GM13977 (cell line): ENCODE measurements at regions not wholly inside any gene's neighbourhood (a gene's known extent, or its start where the extent isn't known, plus 50 kb on each side); places are given as distances from the start of the nearest gene placed in this dataset.

Experiments
- DNase-seq: peaks from one replicate; pipeline ENCODE4 v3.0.0; 2012; ENCODE audit warnings: low spot score
- in situ Hi-C: fragments of 300-500 bp; cut with MboI; formaldehyde crosslinking; loops from one replicate; pipeline ENCODE4 v1.12.0; 2022; ENCODE audit warnings: low sequenced_read_pairs, low pct_unique_long_range_greater_than_20kb, mixed read lengths, inconsistent platforms; ENCODE audit not compliant: unreplicated experiment
- TF ChIP-seq, protein P1 (sequence below): IDR thresholded peaks from 2 replicates; pipeline ENCODE4 v1.5.1; 2012; ENCODE audit warnings: mild to moderate bottlenecking, control low read depth; ENCODE audit not compliant: insufficient read depth; ENCODE audit errors: extremely low read depth, missing control alignments

DNA sequence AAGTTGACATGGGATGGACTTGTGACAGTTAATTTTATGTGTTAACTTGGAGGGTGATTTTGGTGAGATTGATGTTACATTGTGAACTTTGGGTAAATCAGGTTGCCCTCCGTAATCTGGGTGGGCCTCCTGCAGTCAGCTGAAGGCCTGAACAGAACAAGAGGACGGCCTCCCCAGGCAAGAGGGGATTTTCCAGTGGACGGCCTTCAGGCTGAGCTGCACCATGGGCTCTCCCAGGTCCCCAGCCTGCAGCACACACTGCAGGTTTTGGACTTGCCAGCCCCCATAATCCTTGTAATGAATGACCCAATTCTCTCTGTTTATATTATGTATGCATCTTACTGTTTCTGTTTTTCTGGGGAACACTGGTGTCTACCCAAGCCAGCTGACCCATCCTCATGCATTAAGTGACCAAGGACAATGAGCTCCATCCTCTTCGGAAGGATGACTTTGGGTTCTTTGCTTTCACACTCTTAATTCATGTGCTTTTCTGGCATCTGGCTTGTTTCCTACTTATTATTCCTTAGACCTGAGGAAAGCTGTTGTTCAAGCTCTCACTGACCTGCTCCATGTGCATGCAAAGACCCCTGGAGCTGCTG, 64.2 kb downstream of the DACT2 start:
- TF ChIP-seq, protein P1, sequence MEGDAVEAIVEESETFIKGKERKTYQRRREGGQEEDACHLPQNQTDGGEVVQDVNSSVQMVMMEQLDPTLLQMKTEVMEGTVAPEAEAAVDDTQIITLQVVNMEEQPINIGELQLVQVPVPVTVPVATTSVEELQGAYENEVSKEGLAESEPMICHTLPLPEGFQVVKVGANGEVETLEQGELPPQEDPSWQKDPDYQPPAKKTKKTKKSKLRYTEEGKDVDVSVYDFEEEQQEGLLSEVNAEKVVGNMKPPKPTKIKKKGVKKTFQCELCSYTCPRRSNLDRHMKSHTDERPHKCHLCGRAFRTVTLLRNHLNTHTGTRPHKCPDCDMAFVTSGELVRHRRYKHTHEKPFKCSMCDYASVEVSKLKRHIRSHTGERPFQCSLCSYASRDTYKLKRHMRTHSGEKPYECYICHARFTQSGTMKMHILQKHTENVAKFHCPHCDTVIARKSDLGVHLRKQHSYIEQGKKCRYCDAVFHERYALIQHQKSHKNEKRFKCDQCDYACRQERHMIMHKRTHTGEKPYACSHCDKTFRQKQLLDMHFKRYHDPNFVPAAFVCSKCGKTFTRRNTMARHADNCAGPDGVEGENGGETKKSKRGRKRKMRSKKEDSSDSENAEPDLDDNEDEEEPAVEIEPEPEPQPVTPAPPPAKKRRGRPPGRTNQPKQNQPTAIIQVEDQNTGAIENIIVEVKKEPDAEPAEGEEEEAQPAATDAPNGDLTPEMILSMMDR, result no peak
- in situ Hi-C loops, result no loop called here
- DNase-seq, result no peak

DNA sequence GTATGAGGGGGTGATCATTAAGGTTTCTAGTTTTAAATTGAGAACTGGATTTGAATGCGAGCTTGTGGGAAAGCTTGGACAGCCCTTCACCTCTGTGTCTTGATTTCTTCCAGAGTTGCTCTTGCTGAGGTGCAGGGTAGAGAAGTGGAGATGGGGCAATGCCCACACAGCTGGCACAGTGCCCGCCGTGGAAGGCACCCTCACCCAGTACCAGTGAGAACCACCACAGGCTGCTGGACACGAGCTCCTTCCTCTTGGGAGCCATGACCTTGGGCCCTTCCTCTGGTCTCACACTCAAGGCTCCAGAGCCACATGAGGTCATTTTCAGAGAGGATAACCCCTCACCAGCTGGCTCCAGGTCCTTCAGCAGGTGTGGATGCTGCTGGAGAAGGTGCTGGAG, 67.3 kb downstream of the DACT2 start:
- DNase-seq, result no peak
- in situ Hi-C loops, result no loop called here
- TF ChIP-seq, protein P1, result no peak

DNA sequence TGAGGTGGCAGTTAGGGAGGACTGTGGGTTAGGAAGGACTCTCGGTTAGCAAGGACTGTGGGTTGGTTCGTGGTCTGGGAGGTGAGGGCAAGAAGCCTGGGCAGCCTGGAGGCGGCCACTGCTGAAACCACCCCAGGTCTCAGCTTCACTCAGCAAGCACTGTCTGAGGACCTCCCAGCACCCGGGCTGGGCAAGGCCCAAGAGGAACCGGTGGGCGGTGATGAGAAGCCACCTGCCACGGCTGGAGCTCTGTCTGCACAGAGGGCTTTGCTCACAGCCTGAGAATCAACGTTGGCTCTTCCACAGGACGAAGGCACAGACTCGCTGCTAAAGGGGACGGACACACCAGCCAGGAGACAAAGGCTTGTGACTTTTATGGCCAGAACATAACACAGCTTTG, 69.3 kb downstream of the DACT2 start:
- DNase-seq, result no peak
- TF ChIP-seq, protein P1, result no peak
- in situ Hi-C loops, result no loop called here

DNA sequence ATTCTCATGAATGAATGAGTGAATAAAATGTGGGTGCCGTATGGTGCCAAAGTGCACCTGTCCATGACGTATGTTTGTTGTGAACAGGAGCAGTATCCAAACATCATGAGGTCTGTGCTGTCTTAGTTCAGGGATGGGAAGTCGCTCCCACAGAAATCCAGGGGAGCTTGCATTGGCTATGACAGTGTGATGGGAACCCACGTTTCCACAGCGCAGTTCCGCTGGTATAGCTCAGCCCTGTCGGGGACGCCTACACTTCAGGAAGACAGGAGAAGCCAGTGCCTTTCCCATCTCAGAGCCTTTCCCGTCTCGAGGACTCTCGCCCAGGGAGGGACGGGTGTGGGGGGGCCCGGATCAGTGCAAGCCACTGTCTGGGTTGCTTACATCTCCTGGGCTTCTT, 69.8 kb downstream of the DACT2 start:
- TF ChIP-seq, protein P1, result no peak
- in situ Hi-C loops, result no loop called here
- no peak for DNase-seq

DNA sequence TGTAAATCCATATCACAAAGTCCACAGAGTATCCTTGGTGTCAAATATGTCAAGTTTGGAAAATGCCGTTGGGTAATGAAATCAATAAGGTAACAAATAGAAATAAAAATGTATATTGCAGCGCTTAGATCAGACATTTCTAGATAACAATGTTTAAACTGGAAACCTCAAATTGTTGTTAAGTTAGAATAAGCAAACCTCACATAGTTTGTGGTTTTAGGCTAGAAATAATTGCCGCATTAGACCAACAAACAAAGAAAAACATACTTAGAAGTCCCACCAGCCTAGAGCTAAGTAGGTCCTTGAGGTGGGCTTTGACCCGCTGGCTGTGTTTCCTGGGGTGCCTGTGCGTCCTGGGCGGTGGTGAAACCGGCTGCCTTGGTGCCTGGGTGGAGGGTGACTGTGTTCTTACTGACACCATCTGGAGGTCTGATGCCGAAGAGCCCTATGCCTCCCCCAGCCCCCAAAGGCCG, 71.4 kb downstream of the DACT2 start:
- in situ Hi-C loops, result no loop called here

DNA sequence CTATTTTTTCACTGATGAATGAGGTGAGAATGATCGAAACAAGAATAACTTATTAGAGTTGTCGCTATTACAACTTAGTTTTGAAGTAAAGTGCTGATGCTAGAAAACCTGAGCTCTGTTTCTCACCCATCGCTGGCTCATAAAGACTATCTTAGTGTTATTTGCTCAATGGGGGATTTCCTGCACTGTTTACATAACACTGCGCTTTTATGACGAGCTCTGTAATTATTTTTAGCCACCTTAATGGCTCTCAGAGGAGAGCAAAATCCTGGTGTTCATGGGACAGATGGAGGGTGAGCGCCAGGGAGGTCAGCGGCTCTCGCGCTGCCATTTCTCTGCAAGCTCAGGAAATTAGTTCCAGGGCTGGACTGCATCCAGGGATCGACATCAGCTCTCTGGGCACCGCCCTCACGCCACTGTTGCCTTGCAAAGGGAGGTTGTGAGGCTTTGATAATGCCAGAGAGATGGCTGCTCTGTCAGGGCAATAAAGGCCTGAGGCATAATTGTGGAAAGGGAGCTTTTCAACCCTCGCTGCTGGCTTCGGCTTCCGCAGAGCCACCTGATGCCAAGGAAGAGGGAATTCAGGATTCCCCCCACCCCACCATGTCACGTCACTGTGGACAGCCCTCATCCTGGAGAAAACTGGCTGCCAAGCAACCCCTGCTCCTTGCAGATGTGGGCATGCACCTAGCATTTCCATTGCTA, 72.0 kb downstream of the DACT2 start:
- TF ChIP-seq, protein P1, result no peak
- in situ Hi-C loops, result no loop called here
- no peak for DNase-seq

More for the DNA sequence above, 71.4 kb downstream of the DACT2 start:
- DNase-seq, result no peak
- TF ChIP-seq, protein P1, result no peak
